HG02623 (cell line): ENCODE measurements at regions not wholly inside any gene's neighbourhood (a gene's known extent, or its start where the extent isn't known, plus 50 kb on each side); places are given as distances from the start of the nearest gene placed in this dataset.
"Not testable (repeated sequence)": the region's sequence is repeated elsewhere in the genome, so short reads cannot be mapped to it uniquely, and the experiment has no call there.

Source experiments
- ATAC-seq: cut with Tn5 transposase; IDR thresholded peaks from one replicate; pipeline ENCODE4 v1.9.1; 2021; ENCODE audit warnings: moderate library complexity; ENCODE audit not compliant: unreplicated experiment

DNA sequence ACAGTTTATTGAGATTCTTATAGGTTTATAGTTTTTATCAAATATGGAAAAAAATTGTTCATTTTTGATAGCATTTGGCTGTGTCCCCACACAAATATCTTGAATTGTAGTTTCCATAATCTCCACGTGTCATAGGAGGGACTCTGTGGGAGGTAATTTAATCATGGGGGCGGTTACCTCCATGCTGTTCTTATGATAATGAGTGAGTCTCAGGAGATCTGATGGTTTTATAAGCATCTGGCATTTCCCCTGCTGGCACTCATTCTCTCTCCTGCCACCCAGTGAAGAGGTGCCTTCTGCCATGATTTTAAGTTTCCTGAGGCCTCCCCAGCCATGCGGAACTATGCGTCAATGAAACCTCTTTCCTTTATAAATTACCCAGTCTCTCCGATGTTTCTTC is 420.6 kb upstream of the KAZN start:
- ATAC-seq = not testable (repeated sequence)

DNA sequence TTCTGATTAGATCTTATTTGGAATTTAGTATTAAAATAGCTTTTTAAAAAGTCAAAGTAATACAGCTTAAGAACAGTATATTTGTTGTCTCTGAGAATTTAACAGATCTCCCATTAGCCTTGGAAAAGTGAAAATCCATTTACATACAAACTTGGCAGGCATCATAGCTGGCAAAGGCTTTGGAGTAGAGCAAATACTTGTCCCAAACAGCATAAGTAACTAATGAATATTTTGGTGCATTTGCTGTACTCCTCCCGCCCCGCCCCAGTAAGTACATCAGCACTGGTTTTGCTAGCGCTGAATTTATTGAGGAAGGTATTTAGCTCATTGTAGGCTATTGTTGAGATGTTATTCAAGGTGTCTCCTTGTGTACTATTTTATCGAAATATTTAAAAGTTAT is 417.7 kb upstream of the KAZN start:
- no peak for ATAC-seq

DNA sequence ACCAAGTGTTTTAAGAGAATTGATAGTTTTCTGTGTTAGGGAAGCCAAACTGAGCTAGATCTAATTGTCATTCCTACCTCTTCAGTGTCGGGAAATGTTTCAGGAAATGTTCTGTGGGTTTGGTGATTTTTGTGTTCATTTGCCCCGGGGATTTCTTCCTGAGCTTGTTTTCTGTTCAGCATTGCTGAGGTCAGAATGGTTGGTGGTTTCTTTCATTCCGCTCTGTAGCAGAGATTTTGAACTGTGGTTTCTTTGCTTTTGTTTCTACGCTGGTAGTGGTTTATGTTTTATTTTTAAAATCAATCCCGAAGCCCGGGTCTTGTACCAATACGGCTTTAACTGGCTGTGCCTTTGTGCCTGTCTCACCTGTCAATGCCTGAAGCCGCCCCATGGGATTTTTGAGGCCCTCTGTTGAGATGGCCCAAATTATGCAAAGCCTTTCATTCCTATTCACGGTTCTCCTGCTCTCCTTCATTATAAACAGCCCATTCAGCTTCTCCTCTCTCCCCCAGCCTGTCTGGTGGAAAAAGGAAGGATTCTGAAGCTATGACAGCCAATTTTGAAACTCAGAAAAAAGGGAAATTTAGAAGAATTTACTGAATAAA is 417.2 kb upstream of the KAZN start:
- ATAC-seq = no peak

DNA sequence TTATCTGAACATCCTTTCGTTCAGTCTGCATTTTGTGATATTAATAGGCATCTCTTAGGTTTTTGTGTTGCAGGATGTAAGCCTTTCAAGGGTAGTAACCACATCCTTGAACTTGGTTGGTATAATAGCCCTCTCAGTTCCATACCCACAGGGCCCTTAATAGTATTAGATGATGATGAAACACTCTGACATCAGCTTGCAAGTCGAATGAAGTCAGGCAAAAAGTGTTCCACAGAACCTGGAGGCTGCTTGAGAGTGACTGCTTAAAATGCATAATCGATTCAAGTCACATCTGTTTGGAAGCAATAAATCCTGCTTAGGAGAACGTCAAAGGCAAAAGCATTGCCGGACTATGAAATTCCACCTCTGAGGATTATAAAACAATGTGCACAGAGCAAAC is 415.6 kb upstream of the KAZN start:
- ATAC-seq = no peak

DNA sequence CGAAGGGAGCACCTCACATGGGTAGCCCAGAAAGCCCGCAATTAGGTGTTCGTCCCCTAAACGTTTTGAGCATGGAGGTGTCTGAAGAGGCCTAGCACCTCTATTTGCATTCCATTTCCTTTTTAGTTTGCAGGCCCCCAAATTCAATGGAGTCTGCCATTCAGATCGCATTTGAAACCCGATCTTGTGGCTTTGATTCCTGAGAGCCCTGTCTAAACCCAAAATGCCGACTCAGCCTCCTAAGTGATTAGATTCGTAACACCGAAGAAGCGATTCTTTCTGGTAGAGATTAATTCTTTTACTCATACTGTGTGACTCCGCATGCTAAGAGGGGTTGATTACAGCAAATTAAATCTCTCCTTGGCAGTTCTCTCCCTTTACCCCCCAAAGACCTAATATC is 415.2 kb upstream of the KAZN start:
- ATAC-seq = no peak

- ATAC-seq = no peak
These were observed 414.0 kb upstream of the KAZN start for GRCh38 chr1:14184454-14184853.

- no peak for ATAC-seq
These were observed 409.1 kb upstream of the KAZN start for GRCh38 chr1:14189381-14189780.

GRCh38 chr1:14190508-14190907 is 408.0 kb upstream of the KAZN start:
- no peak for ATAC-seq

DNA sequence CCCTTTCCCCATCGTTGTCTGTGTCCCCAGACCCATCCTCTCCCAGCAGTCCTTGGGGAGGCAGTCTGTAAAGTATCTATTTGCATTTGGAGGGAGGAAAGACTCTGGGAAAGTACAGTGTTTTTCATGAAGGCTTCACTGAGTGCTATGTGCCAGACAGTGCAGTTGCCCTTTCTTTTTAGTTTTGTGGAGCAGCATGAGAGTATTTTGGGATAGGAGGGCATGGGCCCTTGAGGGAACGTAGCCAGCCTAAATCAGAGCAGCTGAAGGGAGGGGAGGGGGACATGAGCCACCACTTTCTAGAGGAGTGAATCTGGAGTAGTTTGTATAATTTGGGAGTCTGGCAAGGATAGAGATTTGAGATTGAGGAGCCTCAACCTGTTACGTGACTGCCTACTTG is 404.0 kb upstream of the KAZN start:
- ATAC-seq = no peak

DNA sequence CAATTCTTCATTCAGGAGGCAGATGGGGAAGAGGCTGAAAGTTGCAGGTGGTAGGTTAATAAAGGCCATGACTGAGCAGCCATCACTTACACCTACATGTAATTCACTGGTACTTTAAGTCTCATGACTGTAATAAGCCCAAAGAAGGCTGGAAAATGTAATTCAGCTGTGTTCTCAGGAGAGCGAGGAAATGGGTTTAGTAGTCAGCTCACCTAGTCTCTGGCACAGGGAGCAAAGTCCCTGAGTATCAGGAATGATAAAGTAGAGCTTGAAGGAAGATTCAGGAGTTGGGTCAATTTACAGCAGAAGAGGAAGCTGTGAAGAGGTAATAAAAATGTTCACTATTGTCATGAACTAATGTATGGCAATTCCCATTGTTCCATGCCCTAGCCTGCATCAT is 393.4 kb upstream of the KAZN start:
- ATAC-seq = no peak

DNA sequence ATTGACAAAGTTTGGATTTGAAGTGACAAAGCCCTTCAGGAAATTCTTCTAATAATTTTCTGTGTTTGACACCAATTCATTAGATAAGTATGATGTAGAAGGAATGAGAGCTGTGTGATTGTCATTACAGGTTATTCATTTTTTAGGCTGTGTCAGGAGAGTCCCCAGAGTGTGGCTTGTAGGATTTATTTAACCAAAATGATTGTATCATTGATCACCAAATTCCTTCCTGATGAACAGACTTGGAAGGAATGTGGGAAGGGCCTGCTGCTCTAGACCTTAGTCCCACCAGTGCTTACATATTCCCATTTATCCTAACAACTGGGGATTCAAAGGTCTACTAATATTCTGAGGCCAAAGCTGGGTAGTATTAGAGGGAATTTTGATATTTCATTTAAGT is 383.3 kb upstream of the KAZN start:
- ATAC-seq = no peak

DNA sequence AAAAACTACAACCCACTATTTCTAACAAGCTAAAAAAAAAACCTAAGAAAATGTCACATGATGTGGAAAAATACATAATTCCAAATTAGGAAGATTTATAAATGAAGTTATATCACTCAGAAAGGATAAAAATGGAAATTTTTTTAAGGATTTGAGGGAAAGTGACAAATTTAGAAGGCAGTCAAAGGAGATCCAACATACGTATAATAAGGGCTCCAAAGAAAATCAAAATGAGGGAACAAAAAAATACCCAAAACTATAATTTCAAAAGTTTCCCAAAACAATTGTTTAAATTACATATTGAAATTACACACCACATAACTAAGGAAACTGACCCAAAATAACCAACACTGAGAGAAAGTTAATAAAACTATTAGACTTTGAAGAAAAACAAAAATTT is 381.1 kb upstream of the KAZN start:
- ATAC-seq = no peak

- ATAC-seq = no peak
These were observed 378.2 kb upstream of the KAZN start for GRCh38 chr1:14220324-14220723.

GRCh38 chr1:14220811-14221210 is 377.7 kb upstream of the KAZN start:
- no peak for ATAC-seq

GRCh38 chr1:14222086-14222485 is 376.4 kb upstream of the KAZN start:
- ATAC-seq = no peak

DNA sequence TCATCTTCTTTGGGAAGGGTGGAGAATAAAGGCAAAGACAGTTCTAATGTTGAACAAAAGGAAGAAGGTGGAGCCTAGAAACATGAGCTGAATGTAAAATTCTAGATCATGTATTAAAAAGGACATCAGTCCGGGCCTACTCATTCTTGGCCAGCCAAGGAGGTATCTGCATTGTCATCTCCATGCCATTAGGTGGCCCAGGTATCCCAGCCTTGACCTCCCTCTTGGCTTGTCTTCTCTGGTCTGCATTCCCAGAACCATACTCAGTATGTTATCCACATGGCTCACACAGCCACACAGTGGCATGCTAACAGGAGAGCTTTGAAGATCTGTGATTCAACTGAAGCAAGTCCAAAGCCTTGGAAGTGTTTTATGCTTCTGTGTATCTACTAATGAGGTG is 369.8 kb upstream of the KAZN start:
- no peak for ATAC-seq

DNA sequence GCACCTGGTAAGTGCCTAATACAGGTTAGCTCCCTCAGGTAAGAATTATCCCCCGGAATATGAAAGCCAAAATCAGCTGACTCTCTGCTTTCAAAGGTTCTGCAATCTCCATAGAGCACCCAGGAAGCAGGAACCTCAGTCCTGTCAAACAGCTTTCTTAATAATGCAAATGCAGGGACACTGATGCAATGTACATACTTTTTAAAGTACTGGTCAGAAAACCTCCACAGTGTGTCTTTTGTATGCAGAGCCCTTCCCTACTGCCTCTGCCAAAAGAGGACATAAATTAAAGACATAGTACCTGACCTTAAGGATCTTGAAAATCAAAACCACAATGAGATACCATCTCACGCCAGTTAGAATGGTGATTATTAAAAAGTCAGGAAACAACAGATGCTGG is 365.0 kb upstream of the KAZN start:
- no peak for ATAC-seq

DNA sequence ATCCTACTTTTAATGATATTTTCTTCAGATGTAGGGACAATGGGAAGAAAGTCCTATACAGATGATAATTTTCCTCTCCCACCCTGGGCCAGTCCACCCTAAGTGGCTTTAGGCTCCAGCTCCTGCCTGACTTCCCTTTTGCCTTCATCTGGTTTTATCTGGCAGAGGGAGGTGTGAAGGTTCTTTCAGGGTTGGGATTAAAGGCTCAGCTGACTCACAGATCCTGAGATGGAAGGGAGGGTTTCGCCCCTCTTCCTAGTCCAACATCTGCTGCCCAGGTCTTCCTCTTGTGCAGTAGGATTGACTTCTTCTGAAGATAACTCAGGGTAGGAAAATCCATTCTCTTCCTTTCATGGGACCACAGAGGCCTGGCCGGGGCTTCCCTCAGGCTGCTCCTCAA is 362.4 kb upstream of the KAZN start:
- no peak for ATAC-seq

DNA sequence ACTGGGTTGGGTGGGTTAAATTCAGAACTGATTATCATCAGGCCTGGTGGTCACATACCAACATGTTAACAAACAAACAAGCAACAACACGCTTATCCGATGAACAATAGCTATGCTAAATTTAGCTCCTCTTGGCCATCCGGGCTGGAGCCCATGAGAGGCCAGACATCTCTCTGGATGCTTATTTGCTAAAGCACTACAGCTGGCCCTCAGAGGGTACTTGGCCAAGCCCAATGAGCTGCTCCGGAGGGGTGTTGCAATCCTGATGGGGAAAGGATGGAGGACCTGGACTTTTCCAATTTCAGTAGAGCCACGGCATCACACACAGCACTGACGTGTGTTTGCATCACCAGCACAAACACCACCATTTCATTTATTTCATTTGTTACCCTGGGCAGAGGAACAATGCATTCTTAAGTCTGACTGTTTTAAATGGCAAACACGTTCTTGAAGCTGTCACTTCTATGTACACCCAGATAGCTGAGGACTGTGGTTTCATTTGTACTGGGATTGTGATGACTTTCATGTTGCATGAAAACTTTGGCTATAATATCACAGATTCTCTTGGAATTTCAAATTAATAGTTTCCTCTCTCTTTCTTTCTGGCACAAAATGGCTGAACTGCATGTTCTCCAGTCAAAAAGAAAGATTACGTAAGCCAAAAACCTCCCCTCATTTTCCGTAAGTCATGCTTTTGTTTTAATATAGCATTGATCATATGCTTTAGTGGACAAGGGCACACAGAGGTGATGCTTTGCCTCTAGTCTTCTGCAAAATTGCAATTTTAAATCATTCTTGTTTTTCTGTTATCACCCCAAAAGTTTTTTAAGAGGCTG is 359.8 kb upstream of the KAZN start:
- no peak for ATAC-seq

GRCh38 chr1:14240265-14240664 is 358.2 kb upstream of the KAZN start:
- ATAC-seq = no peak

DNA sequence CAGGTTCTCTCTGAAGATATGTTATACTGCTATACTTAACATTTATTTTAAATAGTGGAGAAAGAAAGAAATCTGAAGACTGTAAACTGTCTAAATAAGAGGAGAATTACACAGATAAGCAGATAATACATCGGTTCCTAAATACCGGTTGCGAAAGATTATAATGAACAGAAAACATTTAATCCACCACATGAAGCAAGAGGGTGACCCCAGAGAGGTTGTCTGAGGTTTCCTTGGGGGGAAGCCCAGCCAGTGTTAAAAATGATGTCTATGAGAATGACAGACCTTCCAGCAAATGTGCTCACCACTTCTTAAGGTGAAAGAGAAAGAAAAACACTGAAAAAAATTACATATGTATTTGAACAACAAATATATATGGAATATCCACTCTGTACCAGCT is 356.4 kb upstream of the KAZN start:
- ATAC-seq = no peak

DNA sequence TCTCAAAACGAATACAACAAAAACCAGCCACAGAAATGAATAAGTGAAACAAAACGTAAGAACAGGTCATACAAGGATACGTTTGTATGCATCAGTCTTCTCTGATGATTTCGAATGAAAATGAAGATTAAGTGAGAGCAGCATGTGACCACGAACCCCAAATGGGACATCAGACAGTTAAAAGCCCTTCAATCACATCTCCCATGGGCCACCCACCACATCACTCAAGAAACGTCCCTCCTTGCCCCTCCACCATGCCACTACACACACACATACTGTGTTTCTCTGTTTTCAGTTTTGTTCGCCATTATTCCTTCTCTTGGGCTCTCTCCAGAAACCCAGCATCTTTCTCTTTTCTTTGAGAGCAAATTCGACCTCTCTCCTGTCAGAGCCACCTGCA is 355.6 kb upstream of the KAZN start:
- ATAC-seq = no peak

DNA sequence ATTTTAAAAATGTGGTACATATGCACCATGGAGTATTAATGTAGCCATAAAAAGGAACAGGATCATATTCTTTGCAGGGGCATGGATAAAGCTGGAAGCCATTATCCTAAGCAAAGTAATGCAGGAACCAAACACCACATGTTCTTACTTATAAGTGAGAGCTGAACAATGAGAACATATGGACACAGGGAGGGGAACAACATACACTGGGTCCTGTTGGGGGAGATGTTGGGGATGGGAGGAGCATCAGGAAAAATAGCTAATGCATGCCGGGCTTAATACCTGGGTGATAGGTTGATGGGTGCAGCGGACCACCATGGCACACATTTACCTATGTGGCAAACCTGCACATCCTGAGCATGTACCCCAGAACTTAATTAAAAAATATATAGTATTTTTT is 352.5 kb upstream of the KAZN start:
- ATAC-seq = no peak
